GM18861 (cell line): ENCODE measurements at regions not wholly inside any gene's neighbourhood (a gene's known extent, or its start where the extent isn't known, plus 50 kb on each side); places are given as distances from the start of the nearest gene placed in this dataset.

Source experiments
- ATAC-seq: cut with Tn5 transposase; IDR thresholded peaks from one replicate; pipeline ENCODE4 v1.9.1; 2021; ENCODE audit not compliant: unreplicated experiment

DNA sequence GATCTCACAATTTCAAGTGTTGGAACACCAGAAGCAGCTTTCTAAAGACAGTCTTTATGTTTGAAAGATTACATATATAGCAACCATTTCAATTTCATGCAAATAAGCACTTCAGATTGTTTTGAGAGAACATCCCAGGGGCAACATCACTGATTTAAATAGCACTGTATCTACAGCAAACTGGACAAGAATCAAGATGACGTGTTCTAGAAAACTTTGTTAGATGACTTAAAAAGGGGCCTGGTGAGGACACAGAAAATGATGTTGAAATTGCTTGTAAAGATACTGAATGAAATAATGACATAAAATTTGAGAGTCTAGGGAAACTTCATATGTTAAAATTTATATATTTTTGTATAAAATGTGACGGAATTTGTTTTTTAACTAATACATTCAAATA lies 277.1 kb downstream of the KLF12 start:
- ATAC-seq, result no peak

DNA sequence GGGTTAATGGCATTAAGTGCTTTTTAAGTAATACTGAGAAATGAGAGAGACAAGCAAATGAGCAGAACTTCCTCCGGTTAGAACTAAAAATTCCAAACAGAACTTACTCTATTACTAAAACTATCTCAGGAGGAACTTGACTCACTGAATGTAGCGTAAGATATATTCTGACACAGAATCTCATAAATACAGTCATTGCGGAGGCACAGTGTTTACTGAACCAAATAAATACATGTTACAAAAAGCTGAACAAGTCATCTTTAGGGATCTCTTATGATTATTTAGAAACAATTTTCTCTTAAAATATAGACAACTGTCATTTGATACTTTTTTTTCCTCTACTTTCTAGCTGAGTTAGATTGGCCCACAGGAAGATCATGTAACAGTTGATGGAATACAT lies 283.1 kb downstream of the KLF12 start:
- ATAC-seq, result no peak

DNA sequence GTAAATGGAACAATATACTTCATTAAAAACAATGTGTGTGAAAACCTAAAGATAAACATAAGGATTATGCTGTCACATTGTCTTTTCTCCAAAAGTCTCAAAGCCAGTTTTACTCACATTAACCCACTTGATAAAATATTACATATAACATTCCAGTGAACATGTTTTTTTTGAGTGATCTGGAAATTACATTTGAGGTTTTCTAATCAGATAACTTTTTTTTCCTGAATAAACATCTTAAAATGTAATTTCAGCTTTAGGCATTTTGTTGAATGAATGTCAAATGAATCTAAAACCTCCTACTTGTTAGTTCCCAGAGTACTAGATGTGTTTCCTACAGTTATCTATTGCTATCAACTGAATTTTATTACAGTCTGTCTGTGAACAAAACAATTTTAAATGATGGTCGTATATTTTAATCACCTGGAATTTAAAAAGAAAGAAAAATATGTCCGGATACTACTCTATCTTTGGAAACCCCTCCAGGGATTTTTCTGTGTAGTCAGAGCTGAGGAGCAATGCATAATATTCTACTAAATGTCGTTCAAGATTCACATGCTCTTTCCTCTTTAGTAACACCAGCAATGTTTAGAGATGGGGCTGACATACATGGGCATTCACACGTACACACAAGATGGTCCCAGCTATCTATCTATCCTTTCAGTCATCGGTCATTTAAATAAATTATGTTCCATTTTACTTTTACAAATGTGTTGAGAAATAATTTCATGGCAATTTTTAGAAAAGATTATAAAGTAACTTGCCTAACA lies 283.9 kb downstream of the KLF12 start:
- ATAC-seq, result no peak

DNA sequence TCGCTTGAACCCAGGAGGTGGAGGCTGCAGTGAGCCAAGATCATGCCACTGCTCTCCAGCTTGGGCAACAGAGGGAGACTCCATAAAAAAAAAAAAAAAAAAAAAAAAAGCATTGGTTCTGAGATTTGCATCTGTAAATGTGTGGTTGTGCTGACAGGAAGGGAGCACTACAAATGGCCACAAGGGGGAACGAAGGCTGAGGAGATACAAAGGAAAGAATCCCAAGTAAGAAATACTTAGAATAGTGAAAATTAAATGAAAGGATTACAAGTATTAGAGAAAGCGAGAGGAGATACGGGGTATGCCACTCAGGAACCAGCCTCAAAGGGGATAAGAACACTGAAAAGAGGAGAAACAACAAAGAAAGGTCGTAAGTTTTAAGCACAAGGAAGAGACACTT lies 284.9 kb downstream of the KLF12 start:
- ATAC-seq, result peak; percentile 42

DNA sequence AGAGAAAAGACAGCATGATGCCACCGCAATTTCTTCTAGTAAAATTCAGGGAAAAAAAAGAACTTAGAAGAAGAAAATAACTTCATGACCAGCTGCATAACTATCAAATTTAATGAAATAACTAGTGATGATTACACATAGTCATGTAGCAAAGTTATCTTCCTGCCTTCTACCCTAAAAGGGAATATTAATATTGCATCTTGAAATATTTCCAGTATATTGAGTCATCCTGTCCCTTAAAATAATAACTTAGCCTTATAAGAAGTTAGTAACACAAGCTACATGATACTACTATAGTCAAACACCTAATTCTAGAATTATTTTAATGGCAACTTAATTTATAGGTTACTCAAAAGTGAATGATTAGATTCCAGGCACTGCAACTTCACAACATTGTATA lies 289.2 kb downstream of the KLF12 start:
- ATAC-seq, result no peak

DNA sequence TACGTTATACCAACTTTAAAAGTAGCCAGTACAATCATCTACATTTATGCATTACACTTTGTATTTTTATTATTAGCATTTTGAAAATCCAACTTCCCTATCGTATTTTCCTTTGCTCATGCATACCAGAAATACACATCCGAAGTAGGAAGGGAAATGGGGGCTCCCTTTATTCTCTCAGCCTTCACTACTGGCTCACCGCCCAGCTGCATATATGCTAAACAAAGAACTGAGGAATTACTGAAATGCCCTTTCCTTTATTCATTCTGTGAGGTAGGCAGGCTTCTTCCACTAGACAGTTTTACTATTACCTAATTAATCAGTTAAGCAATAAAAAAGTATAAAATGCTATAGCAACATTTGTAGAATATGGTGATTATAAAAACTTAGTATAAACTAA lies 291.6 kb downstream of the KLF12 start:
- ATAC-seq, result no peak

DNA sequence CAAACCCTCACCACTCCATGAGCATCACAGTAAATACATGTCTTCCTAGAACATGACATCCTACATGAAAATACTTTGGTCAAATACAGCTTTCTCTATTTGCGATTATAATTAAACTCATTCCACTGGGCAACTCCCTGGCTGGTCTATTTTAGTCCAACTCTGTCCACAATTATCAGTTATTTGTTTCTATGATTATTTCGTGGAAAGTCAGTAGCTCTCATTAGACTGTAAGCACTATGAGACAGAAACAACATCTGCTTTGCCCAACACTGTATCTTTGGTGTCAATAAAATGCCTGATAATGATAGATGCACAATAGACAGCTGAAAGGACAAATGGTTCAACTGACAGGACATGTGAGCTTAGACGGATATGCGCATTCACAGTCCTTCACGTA lies 292.0 kb downstream of the KLF12 start:
- no peak for ATAC-seq

DNA sequence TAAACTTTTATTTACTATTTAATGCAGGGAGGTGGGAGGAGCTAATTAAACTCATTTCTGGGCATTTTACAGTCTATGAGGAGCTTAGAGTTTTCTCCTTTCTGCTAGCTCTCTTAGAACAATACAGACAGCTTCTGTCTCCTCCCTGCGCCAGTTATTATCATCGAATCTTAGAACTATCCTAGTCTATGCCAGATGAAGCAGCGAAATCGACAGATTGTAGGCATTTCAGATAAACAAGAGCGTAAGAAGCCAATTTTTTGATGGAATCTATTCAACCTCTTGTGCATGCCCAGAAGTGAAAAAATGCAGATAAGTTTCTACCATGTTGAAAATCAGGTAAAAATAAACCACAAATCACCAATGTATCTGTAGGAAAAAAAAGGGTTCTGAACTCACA lies 297.1 kb downstream of the KLF12 start:
- ATAC-seq, result no peak

DNA sequence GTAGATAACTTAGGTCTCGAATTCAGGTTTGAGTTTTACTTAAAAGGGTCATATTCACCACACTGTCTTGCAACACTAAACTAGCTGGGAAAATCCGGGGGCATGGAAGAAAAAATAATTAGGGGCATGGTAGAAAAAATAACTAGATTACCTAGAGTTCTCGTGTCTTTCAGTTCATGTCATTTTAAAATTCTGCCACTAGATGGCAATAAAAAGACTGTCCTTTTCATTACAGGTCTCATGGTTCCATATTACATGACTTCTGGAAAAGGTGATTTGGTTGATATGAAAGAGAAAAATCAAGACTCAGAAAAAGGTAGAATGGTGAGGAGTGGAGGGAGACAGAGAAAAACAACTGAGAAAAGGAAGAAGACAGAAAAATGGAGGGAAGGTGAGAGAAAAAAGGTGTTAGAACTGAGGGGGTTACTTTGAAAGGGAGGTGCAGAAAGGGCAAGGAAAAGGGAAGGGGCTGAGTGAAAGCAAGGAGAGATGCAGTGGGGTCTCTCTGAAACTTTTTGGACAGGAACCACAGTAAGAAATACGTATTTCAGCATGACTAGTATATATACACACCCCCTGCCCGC lies 299.0 kb downstream of the KLF12 start:
- ATAC-seq, result peak; percentile 44

DNA sequence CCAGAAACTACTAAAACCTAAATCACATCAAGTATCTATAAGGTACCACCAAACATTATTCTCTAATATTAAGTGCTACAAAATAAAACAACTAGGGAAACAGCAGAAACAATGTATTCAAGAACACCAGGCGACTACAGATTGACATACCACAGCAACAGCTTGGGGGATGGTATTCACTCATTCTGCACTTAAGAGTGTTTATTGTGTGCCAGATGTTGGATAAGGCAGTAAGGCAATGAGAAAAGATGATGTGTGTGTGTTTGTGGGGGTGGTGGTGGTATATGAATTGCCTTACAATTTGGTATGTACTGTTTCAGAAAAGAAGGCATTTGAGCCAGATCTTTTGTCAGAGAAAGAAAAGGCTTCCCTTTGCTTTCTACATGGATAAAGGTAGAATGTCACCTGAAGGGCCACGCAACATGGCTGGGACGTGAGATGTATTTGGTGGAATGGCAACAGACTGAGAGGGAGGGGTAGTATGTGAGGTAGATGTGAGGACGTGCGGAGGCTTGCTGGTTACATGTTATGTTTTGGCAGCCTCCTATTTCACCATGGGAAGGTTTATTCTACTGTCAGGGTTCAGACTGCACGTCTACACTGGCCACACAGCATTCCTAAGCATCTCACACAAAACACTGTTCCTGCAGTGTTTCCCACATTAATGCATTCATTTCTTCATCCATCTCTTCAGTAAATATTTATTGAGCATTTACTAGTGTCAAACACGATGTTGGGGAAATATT lies 300.7 kb downstream of the KLF12 start:
- no peak for ATAC-seq

DNA sequence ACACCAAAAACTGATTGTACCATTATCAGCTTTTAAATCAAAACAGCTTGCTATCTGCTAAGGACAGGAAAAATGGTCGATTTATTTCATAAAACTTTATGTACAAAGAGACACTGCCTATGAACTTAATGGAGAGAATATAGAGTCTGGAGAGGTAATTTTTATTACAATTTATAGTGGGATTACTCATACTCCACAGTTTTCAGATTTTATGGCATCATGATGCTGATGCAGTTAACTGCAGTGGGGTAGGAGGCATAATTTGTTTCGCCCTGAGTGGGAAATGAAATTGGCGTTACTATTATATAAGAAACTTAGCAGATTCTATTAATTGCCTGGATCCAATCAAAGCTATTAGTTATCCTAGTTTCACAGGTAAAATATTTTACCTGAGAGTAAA lies 301.4 kb downstream of the KLF12 start:
- ATAC-seq, result no peak

DNA sequence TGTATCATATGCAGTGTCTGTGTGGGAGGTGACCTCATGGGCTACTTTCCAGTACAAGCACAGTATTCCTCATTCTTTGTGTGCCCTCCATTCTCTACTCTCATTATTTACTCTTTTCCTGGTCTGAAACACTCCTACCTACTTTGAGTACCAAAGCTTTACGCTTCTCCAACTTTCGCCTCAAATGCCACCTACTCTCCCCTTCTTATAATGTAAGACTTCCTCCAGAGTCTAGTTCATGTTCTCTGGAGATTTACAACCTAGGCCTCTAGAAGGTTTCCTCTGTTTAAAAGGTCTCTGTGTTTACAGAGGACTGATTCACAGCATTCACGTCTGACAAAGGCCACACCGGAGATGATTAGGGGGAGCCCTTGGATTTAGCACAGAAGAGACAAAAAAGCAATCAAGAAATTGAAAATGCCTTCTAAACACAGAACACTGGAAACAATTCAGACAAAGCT lies 302.0 kb downstream of the KLF12 start:
- ATAC-seq, result no peak

DNA sequence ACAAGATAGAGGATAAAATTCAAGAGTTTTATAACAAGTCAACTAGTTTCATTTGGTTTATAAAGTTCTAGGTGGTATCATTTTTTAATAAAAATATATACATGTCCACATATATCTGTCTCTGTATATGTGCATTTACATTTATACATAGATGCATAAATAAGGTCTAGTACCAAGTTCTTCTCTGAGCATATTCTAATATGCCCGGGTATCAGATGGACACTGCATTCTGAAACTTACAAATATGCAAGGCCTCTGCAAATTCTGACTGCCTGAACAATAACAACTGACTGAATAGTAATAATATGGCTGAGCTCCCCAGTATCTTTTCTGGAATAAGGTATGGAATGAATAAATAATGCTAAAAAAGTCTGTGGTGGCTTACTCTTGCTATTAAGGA lies 304.8 kb downstream of the KLF12 start:
- no peak for ATAC-seq

DNA sequence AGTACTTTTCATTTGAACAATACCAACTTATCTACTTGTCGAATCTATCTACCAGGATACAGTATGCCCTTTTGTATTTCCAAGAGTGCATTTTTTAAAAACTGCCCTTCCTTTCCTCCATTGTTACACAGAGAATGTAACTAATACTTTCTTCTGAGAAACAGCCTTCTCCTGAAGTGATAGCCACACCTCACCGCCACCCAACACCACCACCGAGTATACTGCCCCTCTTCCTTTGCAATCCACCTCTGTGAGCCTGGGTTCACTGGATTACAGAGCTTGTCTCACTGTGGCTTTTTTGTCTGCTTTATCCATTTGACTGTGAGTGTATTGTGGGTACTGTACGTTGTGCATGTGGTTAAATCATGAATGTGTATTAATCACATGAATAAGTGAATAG lies 305.4 kb downstream of the KLF12 start:
- ATAC-seq, result no peak

DNA sequence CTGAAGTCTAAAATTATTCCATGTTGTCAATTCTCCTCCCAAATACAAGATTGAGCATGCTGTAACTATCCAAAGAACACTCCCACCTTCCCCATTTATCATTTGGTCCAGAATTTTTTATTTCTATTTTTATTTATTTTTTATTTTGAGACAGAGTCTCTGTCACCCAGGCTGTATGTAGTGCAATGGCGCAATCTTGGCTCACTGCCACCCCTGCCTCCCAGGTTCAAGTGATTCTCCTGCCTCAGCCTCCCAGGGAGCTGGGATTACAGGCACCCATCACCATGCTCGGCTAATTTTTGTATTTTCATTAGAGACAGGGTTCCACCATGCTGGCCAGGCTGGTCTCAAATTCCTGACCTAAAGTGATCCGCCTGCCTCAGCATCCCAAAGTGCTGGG lies 306.8 kb downstream of the KLF12 start:
- ATAC-seq, result no peak

DNA sequence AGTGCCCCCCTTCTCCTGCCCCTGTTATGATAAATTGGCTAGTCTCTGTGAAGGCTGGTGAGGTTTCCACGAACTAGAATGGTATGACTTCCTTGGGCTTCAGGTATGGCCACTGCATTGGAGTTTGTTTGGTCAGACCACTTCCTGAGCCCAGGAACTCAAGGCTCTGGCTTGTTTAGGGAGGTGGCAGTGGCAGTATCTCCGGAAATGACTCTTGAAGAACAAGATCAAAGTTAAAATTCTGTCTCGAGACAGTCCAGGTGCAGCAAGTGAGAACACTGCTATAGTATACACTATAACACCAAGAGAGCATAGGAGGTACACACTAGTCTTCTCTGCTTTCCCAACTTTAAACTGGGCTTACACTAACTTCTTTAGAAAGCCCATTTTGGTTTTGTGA lies 309.1 kb downstream of the KLF12 start:
- no peak for ATAC-seq

DNA sequence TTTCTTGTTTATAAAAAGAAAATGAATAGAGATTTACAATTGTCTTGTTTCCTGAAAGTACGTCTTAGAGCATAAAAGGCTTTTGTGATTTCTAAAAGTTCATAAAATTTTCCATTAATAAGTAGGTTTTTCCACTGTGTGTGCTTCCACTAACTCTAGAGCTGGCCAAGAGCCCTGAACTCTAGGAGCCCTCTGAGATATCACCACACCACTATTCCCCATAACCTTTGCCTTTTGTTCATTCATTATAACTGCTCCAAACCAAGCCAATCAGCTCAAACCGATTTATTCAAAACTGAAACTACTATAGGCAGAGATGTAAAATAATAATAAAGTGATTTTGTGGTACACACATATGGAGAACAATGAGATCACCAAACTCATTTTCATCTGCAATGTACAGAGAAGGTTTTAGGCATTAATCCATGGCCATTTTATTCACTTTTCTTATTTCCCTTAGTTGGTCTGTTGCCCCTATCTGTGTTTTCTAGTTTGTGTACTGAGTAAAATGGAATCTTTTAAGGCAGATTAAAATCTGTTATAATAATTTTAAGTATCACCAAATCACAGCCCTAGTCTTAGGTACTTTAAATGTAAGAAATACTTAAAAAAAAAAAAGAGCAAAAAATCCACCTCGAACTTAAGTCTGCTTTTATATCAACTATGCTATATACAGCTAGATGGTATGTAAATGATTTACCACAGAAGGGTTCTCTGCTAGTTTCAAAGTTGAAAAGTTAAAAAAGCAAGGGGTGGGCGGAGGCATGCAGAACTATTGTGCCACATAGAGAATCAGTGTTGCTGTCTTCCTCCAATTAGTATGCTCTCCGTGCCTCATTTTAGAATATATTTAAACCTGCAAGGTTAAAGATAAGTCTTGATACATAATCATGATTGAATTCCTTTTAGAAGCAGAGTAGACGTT lies 311.3 kb downstream of the KLF12 start:
- peak; percentile 44 for ATAC-seq

DNA sequence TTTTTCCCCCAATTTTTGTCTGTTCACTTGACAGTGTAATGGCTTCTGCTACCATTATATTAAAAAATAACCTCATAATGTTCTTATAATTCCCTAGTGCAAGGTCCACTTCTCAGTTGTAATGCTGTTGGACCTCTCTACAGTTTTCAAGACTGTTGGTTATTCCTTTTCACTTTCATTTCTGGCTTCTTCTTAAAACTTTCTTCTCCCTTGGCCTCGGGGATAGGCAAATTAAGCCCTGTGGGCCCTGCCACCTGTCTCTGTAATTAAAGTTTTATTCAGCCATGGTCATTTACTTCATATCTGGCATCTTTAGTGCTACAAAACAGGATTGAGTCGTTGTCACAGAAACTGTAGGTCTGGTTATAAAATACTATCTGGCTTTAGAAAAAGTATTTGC lies 313.5 kb downstream of the KLF12 start:
- peak; percentile 66 for ATAC-seq

DNA sequence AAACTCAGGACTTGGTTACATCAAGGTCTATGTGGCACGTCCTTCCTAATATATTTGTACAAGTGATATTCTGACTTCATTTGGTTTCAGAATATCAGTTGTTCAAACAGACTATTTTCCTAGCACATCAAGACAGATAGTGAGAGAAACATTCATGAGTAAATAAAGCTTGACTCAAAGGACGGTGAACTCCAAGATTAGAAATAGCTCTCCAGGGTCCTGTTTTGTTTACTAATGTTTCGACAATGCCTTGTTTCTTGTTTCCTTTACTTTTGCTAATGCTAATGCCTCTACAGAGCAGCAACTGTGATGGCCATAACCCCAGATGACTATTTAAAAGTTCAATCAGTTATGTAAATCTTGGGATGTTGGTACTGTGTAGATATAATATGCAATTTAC lies 313.9 kb downstream of the KLF12 start:
- no peak for ATAC-seq

DNA sequence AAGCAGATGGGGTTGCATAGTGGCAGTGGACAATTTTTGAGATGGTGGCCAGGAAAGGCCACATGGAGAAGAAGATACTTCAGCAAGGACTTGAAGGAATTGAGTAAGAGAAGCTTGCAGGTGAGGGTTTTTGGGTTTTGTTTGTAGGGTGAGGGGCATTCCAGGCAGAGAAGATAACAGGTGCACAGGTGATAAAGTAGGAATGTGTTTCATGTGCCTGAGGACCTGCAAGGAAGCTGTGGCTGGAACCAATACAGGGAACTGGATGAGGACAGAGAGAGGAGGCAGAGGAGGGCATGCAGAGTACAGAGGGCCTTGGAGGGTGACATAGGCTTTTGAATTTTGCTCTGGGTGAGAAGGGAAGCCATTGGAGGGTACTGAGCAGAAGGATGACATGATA lies 314.5 kb downstream of the KLF12 start:
- no peak for ATAC-seq

DNA sequence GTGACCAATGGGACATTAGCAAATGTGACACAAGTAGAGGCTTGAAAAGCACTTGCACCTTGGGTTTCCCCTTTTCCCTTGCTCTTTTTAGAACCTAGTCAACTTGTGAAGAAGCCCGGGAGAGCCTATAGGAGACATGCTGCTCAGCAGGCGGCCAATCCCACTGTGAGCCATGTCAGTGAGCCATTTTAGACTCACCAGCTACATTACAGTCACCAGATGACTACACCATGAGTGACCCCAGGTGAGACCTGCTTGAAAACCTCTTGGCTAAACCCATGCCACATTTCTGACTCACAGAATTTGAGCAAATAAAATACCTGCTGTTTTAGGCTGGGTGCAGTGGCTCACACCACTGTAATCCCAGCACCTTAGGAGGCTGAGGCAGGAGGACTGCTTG lies 317.5 kb downstream of the KLF12 start:
- no peak for ATAC-seq
